ENCODE measurements at regions not wholly inside any gene's neighbourhood (a gene's known extent, or its start where the extent isn't known, plus 50 kb on each side); places are given as distances from the start of the nearest gene placed in this dataset.

DNA sequence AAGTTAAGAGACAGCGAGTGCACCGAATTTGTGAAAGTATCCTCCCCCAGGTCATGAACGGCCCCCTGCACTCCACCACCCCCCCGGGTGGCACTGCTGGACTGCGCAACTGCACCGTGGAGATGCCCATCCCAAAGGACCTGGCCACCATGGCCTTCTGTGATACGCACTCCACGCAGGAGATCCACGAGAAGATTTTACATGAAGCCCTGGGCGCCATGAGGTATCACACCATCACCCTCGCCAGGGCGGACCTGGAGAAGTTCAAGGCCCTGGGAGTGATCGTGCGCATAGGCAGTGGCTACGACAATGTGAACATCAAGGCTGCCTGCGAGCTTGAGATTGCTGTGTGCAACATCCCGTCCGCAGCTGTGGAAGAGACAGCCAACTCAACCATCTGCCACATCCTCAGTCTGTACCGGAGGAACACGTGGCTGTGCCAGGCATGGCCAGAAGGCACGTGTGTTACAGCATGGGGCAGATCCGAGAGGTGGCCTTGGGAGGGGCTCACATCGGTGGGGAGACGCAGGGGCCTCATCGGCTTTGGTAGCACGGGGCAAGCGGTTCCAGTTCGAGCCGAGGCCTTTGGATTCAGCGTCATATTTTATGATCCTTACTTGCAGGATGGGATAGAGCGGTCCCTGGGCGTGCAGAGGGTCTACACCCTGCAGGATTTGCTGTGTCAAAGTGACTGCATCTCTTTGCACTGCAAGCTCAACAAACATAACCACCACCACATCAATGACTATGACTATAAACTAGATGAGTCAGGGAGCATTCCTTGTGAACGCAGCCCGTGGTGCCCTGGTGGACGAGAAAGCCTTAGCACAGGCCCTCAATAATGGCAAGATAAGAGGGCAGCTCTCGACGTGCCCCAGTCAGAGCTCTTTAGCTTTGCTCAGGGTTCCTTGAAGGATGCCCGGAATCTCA is 290.8 kb upstream of the MC4R start:
- Mint-ChIP-seq H3K4me3 (no peak overlapping the region), H3K36me3 (ENCODE audit: low read depth) (no peaks in the 10 kb centered on the region), H3K4me1 (no peaks in the 10 kb centered on the region), H3K27ac (no peak overlapping the region), H3K27me3 (no peaks in the 10 kb centered on the region), H3K9me3 (peaks cover 6% of the 10 kb centered on the region)
- no peak for ATAC-seq (replicated peaks)

DNA sequence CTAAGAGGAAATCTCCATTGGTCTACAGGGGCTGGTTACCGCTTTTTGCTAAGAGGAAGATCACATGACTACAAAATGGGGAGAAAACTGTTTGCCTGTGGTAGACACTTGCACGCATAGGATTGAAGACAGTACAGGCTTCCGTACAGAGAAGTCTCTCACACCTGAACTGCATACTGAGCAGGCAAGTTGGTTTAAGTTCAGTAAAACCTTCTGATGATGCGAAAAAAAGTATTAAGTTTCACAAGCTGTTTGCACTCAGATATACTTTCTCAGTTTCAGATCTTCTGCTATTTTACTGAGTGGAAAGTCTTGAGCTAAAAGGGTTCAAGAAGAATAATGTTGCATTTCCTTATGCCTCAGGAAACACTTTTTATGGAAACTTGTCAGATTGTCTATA is 292.2 kb upstream of the MC4R start:
- no peak for ATAC-seq (replicated peaks)
- H3K36me3 Mint-ChIP-seq (ENCODE audit: low read depth): no peaks in the 10 kb centered on the region
- no peak overlapping the region for H3K4me3 Mint-ChIP-seq
- no peaks in the 10 kb centered on the region for H3K27me3 Mint-ChIP-seq
- peaks cover 6% of the 10 kb centered on the region for H3K9me3 Mint-ChIP-seq
- no peak overlapping the region for H3K27ac Mint-ChIP-seq
- no peaks in the 10 kb centered on the region for H3K4me1 Mint-ChIP-seq

DNA sequence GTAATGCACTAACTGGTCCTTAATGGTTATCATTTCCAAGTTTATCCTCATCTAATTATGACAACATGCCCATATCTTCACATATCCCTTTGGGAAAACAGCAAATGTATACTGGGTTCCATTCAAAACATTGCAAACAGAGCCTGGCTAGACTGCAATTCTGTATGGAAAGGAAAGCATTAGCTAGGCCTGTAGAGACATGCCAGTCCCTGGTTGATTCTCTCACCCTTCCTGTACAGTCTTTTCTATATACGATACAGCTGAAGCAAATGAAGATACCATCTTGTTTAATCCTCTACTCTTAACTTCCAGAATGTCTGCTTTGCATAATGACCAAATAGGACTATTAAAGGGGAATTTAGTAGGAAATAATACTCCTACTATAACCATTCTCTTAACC is 294.4 kb upstream of the MC4R start:
- H3K27ac Mint-ChIP-seq: no peak overlapping the region
- no peak for ATAC-seq (replicated peaks)
- H3K9me3 Mint-ChIP-seq: no peaks in the 10 kb centered on the region
- H3K4me1 Mint-ChIP-seq: no peaks in the 10 kb centered on the region
- H3K36me3 Mint-ChIP-seq (ENCODE audit: low read depth): no peaks in the 10 kb centered on the region
- no peaks in the 10 kb centered on the region for H3K27me3 Mint-ChIP-seq
- H3K4me3 Mint-ChIP-seq: no peak overlapping the region

DNA sequence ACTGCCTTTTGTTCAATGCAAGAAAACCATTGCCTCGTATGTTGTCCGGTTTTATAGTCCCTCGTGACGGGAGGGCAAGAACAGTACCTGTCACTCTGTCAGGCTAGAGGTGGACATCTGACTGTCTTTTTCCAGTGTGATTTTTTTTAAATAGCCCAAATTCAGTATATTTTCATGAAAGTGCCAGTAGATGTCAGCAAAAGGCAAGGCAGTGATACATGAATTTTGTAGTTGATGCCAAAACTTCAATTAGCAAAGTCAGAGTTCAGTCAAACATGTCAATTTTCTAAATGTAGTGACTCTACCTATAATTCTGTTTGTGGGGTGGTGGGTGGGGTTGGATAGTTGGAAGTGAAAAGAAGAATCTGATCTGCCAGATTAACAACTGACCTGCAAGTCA is 296.0 kb upstream of the MC4R start:
- Mint-ChIP-seq H3K36me3 (ENCODE audit: low read depth) (no peaks in the 10 kb centered on the region), H3K27me3 (no peaks in the 10 kb centered on the region), H3K4me3 (no peak overlapping the region), H3K4me1 (no peaks in the 10 kb centered on the region), H3K9me3 (no peaks in the 10 kb centered on the region), H3K27ac (no peak overlapping the region)
- ATAC-seq (replicated peaks): no peak

DNA sequence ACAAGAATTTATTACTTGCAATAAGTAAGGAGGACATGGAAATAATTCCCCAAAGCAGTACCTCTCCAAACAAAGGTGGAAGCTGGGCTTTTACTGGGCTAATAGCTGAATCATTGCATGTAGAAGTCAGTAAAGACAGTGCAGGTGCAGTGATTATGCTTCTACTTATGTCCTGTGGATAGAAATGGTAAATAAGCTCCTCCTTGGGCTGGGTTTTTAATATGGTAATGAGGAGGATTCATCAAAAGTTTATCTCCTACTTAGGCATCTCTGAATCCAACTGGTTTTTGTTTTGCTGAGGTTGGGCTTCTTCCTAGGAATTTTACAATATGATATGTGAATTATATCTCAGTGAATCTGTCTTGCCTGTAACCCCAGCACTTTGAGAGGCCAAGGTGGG is 297.4 kb upstream of the MC4R start:
- H3K27ac Mint-ChIP-seq: no peak overlapping the region
- no peak for ATAC-seq (replicated peaks)
- no peaks in the 10 kb centered on the region for H3K4me1 Mint-ChIP-seq
- H3K4me3 Mint-ChIP-seq: no peak overlapping the region
- H3K27me3 Mint-ChIP-seq: no peaks in the 10 kb centered on the region
- no peaks in the 10 kb centered on the region for H3K9me3 Mint-ChIP-seq
- H3K36me3 Mint-ChIP-seq (ENCODE audit: low read depth): no peaks in the 10 kb centered on the region

DNA sequence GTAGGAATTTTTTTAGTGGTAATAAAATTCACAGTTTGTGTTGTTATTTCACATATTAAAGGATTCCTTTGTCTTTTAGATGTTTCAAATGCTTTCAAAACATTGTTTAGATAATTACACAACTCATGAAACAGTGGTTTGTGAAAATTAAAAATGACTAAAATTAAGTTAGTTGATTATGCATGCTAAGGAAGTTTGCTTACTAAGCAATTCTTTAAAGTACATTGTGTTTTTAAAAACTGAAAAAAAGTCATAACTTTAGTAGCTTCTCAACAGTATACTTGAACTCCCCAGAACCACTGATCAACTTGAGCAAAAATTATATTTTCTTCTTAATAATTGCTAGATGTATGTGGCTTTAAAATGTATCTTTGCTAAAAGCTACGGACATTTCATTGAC is 298.4 kb upstream of the MC4R start:
- no peak for ATAC-seq (replicated peaks)
- no peak overlapping the region for H3K4me3 Mint-ChIP-seq
- H3K27ac Mint-ChIP-seq: no peak overlapping the region
- no peaks in the 10 kb centered on the region for H3K36me3 Mint-ChIP-seq (ENCODE audit: low read depth)
- H3K4me1 Mint-ChIP-seq: no peaks in the 10 kb centered on the region
- H3K9me3 Mint-ChIP-seq: no peaks in the 10 kb centered on the region
- no peaks in the 10 kb centered on the region for H3K27me3 Mint-ChIP-seq

DNA sequence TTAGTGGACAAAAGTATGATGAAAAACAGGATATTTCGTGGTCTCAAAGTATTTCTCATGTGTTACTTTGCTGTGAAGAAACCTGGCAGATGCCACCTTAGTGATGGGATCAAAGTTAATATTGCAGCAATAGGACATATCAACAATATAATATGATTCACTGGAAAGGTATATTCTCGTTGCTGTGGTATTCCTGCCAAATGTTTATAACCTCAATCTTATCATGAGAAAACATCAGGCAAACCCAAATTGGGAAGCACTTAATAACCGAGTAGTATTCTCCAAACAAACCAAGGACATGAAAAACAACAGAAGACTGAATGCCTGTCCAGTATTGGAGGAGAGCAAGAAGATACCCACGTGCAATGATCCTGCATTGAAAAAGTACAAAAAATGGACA is 302.6 kb upstream of the MC4R start:
- H3K9me3 Mint-ChIP-seq: no peaks in the 10 kb centered on the region
- H3K27ac Mint-ChIP-seq: no peak overlapping the region
- no peaks in the 10 kb centered on the region for H3K36me3 Mint-ChIP-seq (ENCODE audit: low read depth)
- H3K4me1 Mint-ChIP-seq: no peaks in the 10 kb centered on the region
- no peaks in the 10 kb centered on the region for H3K27me3 Mint-ChIP-seq
- no peak for ATAC-seq (replicated peaks)
- no peak overlapping the region for H3K4me3 Mint-ChIP-seq

DNA sequence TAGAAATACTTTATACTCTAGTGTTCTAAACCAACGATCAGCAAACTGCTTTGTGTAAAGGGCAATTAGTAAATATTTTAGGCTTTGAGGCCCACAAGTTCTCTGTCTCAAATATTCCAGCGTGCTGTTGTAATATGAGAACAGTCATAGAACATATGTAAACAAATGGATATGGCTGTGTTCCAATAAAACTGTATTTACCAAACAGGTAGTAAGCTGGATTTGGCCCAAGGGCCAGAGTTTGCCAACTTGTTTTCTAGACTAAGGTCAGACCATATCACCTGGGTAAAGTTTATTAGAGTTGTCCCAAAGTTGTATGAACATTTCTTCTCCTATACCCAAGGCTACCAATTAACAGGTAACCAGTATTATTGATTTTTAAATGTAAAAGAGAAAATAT is 303.2 kb upstream of the MC4R start:
- no peaks in the 10 kb centered on the region for H3K27me3 Mint-ChIP-seq
- H3K27ac Mint-ChIP-seq: no peak overlapping the region
- H3K4me3 Mint-ChIP-seq: no peak overlapping the region
- ATAC-seq (replicated peaks): no peak
- H3K36me3 Mint-ChIP-seq (ENCODE audit: low read depth): no peaks in the 10 kb centered on the region
- H3K9me3 Mint-ChIP-seq: no peaks in the 10 kb centered on the region
- no peaks in the 10 kb centered on the region for H3K4me1 Mint-ChIP-seq

DNA sequence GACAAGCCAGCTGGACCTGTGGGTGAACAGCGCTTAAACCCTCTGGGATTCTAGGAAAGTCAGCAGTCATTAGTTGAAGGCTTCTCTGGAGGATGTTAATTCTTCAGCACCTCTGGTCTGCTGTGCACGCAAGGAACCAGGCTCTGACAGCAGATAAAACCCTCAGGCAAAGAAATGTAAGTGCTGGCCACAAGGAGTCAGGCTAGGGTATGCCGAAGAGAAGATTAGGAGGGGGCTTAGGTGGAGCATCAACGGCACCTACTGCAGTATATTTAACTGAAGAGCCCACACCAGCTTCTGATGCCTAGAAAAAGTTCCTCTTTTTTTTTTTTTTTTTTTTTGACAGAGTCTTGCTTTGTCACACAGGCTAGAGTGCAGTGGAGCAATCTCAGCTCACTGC is 304.2 kb upstream of the MC4R start:
- no peak overlapping the region for H3K4me3 Mint-ChIP-seq
- H3K27me3 Mint-ChIP-seq: no peaks in the 10 kb centered on the region
- H3K27ac Mint-ChIP-seq: no peak overlapping the region
- no peaks in the 10 kb centered on the region for H3K4me1 Mint-ChIP-seq
- no peaks in the 10 kb centered on the region for H3K36me3 Mint-ChIP-seq (ENCODE audit: low read depth)
- H3K9me3 Mint-ChIP-seq: peaks cover under 1% of the 10 kb centered on the region
- no peak for ATAC-seq (replicated peaks)

DNA sequence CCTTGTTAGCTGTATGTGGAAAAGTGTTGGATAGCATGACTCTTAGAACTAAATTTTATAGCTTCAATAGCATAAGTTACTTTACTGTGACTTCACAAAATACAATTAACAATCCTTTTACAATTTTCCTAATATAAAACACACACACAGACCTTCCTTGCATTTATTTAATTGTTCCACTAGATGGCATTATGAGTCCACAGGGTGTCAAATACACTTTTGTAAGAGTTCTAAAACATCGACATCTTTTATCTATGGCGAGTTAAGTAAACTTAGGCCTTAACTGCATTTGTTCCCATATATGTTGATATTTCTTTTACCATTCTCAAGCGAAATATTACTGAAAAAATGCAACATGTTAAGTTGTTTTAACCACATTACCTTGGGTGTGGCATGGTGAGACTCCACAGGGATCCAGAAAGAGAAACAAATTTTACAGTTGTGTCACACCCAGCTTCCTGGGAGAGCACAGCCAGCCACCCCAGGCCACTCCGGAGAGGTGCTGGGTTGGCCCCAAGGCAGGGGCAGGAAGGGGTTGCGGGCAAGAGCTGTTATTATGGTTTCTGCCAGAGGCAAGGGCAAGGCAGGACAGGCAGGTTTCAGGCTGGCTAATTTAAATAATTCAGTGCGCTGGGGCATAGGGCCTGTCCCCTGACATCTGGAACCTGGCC is 312.4 kb upstream of the MC4R start:
- ATAC-seq (replicated peaks): no peak
- H3K9me3 Mint-ChIP-seq: peaks cover 5% of the 10 kb centered on the region
- no peak overlapping the region for H3K4me3 Mint-ChIP-seq
- H3K4me1 Mint-ChIP-seq: no peaks in the 10 kb centered on the region
- H3K27ac Mint-ChIP-seq: no peak overlapping the region
- no peaks in the 10 kb centered on the region for H3K36me3 Mint-ChIP-seq (ENCODE audit: low read depth)
- no peaks in the 10 kb centered on the region for H3K27me3 Mint-ChIP-seq

DNA sequence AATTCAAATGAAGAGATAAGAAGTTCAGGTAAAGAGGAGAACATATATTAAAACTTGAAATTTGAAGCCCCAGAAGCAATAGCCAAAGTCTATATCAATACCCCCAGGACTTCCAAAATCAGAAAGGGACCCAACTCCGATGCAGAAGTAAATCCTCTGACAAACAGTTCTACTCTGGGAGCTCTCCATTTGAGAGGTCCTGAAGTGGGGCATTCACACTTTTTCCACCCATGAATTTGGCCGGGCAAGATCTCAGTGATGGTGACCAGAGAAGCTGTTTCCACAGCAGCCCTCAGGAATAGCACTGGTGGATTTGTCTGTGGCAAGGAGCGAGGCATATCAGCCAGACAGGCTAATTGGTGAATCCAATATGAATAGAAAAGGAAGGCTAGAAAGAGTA is 313.6 kb upstream of the MC4R start:
- ATAC-seq (replicated peaks): no peak
- H3K9me3 Mint-ChIP-seq: peaks cover 5% of the 10 kb centered on the region
- H3K4me1 Mint-ChIP-seq: no peaks in the 10 kb centered on the region
- no peak overlapping the region for H3K27ac Mint-ChIP-seq
- H3K36me3 Mint-ChIP-seq (ENCODE audit: low read depth): no peaks in the 10 kb centered on the region
- H3K27me3 Mint-ChIP-seq: no peaks in the 10 kb centered on the region
- H3K4me3 Mint-ChIP-seq: no peak overlapping the region

DNA sequence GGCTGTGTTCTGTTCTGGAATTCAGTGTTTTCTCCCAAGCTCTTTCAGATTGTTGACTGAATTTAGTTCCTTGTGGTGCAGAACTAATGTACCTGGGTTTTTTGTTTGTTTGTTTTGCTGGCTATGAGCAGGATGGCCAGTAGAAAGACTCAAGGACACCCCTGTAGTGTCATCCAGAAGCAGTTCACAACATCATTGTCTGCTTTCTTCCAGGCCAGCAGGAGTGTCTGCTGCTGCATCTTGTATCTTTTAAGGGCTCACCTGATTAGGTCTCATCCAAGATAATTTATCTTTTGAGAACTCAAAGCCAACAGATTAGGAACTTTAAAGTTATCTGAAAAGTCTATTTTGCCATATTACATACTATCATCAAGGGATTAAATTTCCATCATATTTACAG is 318.5 kb upstream of the MC4R start:
- Mint-ChIP-seq H3K4me1 (no peaks in the 10 kb centered on the region), H3K27me3 (no peaks in the 10 kb centered on the region), H3K27ac (no peak overlapping the region), H3K9me3 (no peaks in the 10 kb centered on the region), H3K36me3 (ENCODE audit: low read depth) (no peaks in the 10 kb centered on the region), H3K4me3 (no peak overlapping the region)
- no peak for ATAC-seq (replicated peaks)

DNA sequence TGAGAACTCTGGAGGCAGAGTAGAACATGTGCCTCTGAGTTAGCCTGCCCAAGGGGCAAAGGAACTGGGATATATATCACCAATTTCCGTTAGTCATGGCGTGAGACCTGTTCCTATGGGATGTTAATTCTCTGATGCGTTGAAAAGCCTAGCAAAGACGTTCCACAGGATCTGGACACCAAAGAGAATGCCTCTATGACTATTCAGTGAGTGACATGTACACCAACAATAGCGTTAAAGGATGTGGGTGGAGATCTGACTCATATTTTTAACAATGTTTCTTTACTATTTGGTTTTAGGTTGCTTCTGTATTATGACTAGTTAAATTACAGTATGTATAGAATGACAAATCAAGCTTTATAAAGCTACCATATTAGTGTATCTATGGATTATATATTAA is 320.9 kb upstream of the MC4R start:
- Mint-ChIP-seq H3K4me3 (no peak overlapping the region), H3K27ac (no peak overlapping the region), H3K36me3 (ENCODE audit: low read depth) (no peaks in the 10 kb centered on the region), H3K4me1 (no peaks in the 10 kb centered on the region), H3K27me3 (no peaks in the 10 kb centered on the region), H3K9me3 (no peaks in the 10 kb centered on the region)
- no peak for ATAC-seq (replicated peaks)

DNA sequence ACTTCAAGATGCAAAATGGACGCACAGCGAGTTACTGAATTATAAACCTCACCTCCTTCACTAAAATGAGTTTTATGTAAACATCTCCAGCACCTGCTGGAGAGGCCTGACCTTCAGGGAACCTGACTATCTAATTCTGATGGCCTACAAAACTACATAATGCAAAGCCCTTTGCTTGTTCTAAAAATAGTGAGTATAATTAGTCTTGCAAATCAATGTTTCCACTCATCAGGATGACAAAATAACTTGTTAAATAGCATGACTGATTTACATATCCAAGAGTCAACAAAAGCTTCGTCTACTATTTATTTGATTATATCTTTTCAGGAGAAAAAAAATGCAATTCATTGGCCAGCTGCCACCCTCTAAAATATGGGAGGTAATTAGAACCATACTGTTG is 326.3 kb upstream of the MC4R start:
- Mint-ChIP-seq H3K9me3 (peaks cover 7% of the 10 kb centered on the region), H3K4me1 (no peaks in the 10 kb centered on the region), H3K36me3 (ENCODE audit: low read depth) (no peaks in the 10 kb centered on the region), H3K4me3 (no peak overlapping the region), H3K27me3 (no peaks in the 10 kb centered on the region), H3K27ac (no peak overlapping the region)
- ATAC-seq (replicated peaks): no peak

DNA sequence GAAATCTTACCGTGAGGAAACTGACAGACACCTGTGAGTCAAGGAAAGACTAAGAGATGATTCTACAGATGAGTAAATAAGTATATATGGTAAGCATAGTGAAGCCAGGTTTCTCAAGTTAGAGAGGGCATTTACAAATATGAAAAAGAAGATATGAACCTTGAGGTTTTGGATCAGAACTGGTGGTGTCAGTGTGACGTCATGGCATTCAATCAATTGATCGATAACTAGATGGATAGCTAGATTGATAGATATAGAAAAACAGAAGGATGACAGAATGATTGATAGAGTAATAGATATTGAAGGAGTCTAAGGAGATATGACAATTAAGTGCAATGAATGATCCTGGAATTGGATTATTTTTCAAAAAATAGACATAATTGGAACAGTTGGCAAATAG is 350.2 kb upstream of the MC4R start:
- Mint-ChIP-seq H3K4me3 (no peak overlapping the region), H3K36me3 (ENCODE audit: low read depth) (no peaks in the 10 kb centered on the region), H3K27me3 (no peaks in the 10 kb centered on the region), H3K27ac (no peak overlapping the region), H3K4me1 (no peaks in the 10 kb centered on the region), H3K9me3 (peaks cover 16% of the 10 kb centered on the region)
- ATAC-seq (replicated peaks): no peak
